Right cardiac atrium (tissue), 5 donors: ENCODE measurements at regions not wholly inside any gene's neighbourhood (a gene's known extent, or its start where the extent isn't known, plus 50 kb on each side); places are given as distances from the start of the nearest gene placed in this dataset.

Experiments
- ATAC-seq, 2 donors: fragments of 200-7000 bp; cut with Tn5 transposase; one replicate each; pipeline versions ENCODE4 v1.8.0 to v1.9.1; 2020; ENCODE audit warnings: moderate library complexity in 2 of 2, mild to moderate bottlenecking in 1 of 2
- DNase-seq, 3 donors: peaks; one replicate each; pipeline ENCODE4 v3.0.0-alpha.2; 2020
- H3K27ac ChIP-seq: one replicate; pipeline ENCODE4 v1.5.1; 2013; ENCODE audit warnings: mild to moderate bottlenecking, low read length, control low read depth, moderate library complexity
- H3K27me3 ChIP-seq: one replicate; pipeline ENCODE4 v1.6.1; 2013; ENCODE audit not compliant: control insufficient read depth, insufficient read depth
- H3K4me1 ChIP-seq: one replicate; pipeline ENCODE4 v1.6.1; 2013; ENCODE audit warnings: low read length; ENCODE audit not compliant: control insufficient read depth, insufficient read depth
- H3K4me3 ChIP-seq: one replicate; pipeline ENCODE4 v1.5.1; 2013; ENCODE audit warnings: low read length, control low read depth
- H3K9me3 ChIP-seq: one replicate; pipeline ENCODE4 v1.6.1; 2013; ENCODE audit warnings: low read length; ENCODE audit not compliant: control insufficient read depth
- WGBS: extraction: QIAGEN DNeasy Blood & Tissue Kit; methylation state at CpG from one replicate; pipeline ENCODE4 v1.1.7; 2013; 5-methylcytosine and 5-hydroxymethylcytosine counted together
- intact Hi-C, 4 donors: fragments of 100-400 bp; cut with DNase I; formaldehyde crosslinking; loops; one replicate each; pipeline versions ENCODE4 v1.11.0 to v1.14.0; 2022 to 2023
- donor health status: healthy with polysubstance abuse.
- donor health status: DM: no; HTN: yes; CAD: no.
- donor health status: DM: no; HTN: no; CAD: no.
- donor health status: DM: no; HTN: yes; CAD: no; lungs with severe emphysema.
- donor health status: DM: yes; HTN: yes; CAD: no.

DNA sequence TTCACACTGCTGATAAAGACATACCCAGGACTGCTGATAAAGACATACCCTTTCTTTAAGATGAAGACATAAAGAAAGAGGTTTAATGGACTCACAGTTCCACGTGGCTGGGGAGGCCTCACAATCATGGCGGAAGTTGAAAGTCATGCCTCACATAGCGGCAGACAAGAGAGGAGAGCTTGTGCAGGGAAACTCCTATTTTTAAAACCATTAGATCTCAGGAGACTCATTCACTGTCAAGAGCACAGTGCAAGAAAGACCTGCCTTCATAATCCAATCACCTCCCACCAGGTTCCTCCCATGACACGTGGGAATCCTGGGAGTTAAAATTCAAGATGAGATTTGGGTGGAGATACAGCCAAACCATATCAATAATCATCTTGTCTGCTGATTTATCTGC lies 278.1 kb downstream of the SLC6A15 start:
- intact Hi-C loops: no loop called here
- ATAC-seq (no peak), DNase-seq (no peak)
- no peaks in the 10 kb centered on the region for H3K9me3 ChIP-seq
- WGBS: 84% methylated on average over 4 of the region's 4 CpGs
- no peak overlapping the region for H3K27ac ChIP-seq
- no peak overlapping the region for H3K4me3 ChIP-seq
- no peaks in the 10 kb centered on the region for H3K4me1 ChIP-seq
- H3K27me3 ChIP-seq: no peaks in the 10 kb centered on the region

DNA sequence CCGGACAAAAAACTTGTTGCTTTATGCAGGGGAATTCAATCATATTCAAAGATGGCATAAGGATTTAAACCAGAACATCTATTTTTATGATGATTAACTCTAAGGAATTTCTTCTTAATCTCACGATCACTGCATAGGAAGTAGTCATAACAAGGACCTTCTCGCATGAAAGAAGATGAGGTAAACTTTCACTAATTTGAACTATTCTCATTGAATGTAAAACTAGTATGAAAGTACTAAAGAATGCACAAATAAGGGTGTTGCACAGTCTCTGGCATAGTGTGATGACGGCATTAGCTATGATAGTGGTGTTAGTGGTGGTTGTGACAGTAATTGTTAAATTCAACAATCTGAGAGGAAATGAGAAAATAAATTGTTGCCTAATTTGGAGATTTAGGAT lies 280.0 kb downstream of the SLC6A15 start:
- ATAC-seq (no peak), DNase-seq (no peak)
- no peak overlapping the region for H3K27ac ChIP-seq
- intact Hi-C loops: no loop called here
- H3K4me3 ChIP-seq: no peak overlapping the region
- WGBS: 74% methylated on average over 4 of the region's 4 CpGs
- H3K27me3 ChIP-seq: no peaks in the 10 kb centered on the region
- H3K4me1 ChIP-seq: no peaks in the 10 kb centered on the region
- no peaks in the 10 kb centered on the region for H3K9me3 ChIP-seq

DNA sequence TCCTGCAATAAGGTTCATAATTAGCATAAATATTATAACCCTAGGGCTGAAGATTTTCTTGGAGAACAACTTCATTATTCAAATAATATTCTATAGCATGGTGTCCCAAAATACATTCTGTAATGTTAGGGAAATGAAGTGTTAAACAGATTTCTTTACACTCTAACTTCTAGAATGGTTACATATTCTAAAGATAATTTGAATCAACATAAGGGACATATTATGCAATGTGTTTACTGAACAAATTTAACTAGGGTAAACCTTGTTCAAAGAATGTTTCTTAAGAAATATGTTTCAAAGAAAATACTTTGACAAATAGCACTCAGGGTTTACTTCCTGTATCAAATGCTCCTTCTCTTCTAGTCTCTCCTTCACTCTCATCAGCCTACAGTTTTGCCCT lies 281.6 kb downstream of the SLC6A15 start:
- no peaks in the 10 kb centered on the region for H3K9me3 ChIP-seq
- intact Hi-C loops: no loop called here
- H3K4me3 ChIP-seq: no peak overlapping the region
- no peaks in the 10 kb centered on the region for H3K4me1 ChIP-seq
- DNase-seq (no peak), ATAC-seq (no peak)
- no peaks in the 10 kb centered on the region for H3K27me3 ChIP-seq
- no peak overlapping the region for H3K27ac ChIP-seq

DNA sequence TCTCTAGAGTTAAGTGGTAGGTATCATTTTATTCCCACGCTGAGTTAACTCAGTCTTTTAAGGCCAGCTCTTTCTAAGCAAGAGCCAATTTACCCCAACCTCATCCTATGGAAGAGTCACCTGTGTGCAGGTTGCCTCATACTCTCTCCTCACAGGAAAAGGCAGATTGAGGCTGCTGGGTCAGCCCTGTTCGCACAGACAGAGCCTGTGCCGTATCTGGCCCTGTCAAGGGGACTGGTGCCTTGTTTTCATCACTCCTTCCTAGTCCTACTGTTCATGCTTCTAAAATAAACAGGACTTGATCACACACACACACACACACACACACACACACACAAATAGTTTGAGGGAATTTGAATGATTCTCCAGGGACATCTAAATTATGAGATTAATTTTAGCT lies 285.0 kb downstream of the SLC6A15 start:
- Histone ChIP-seq H3K4me3 (no peak overlapping the region), H3K27me3 (no peaks in the 10 kb centered on the region), H3K27ac (no peak overlapping the region), H3K9me3 (no peaks in the 10 kb centered on the region), H3K4me1 (no peaks in the 10 kb centered on the region)
- ATAC-seq (no peak), DNase-seq (no peak)
- WGBS: 70% methylated on average over 3 of the region's 3 CpGs
- intact Hi-C loops: no loop called here

DNA sequence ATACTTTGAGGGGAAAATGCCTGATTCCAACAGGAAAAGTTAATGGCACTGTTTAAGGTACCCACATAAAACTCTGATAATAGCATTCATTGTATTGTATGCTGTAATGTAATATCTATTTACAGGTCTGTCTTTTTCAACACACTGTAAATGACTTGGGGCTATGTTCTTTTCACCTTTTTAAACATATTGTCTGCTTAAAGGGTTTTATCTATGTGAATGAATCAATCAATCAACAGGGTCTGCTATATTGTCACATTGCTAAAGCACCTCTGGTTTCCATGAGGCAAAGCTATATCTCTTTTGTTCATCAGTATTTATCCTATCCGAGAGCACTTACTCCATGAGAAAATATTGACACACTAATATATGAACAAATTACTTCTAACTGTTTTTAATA lies 288.0 kb downstream of the SLC6A15 start:
- Histone ChIP-seq H3K27ac (no peak overlapping the region), H3K9me3 (no peaks in the 10 kb centered on the region), H3K4me1 (no peaks in the 10 kb centered on the region), H3K27me3 (no peaks in the 10 kb centered on the region), H3K4me3 (no peak overlapping the region)
- ATAC-seq: no peak
- intact Hi-C loops: no loop called here
- no peak for DNase-seq
- WGBS: 87% methylated on average over 1 of the region's 1 CpG

DNA sequence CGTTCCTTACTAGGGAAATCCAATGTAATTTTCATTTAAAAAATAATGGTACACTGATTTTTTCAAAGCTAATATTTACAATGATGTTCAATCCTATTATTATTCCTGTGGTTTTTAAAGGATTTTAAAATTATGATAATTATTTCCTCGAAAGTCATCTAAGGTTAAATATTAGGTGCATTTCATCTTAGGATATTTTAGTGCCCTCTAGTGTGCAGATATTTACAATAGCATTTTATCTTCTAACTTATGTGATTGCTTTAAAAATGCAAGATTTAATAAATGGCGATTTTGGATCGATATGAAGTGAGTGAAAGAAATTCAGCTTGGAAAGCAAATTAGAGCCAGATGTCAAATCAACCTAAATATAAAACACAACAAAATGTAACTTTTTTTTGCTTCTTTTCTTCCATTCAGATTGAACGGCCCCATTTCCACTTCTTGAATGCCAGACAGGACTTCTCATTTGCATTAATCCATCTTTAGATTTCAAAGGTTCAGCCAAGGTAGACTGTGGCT lies 293.5 kb downstream of the SLC6A15 start:
- ATAC-seq: no peak
- no peak for DNase-seq
- no peak overlapping the region for H3K27ac ChIP-seq
- H3K4me3 ChIP-seq: no peak overlapping the region
- WGBS: 70% methylated on average over 5 of the region's 5 CpGs
- intact Hi-C loops: no loop called here
- H3K27me3 ChIP-seq: no peaks in the 10 kb centered on the region
- H3K9me3 ChIP-seq: no peaks in the 10 kb centered on the region
- no peaks in the 10 kb centered on the region for H3K4me1 ChIP-seq

DNA sequence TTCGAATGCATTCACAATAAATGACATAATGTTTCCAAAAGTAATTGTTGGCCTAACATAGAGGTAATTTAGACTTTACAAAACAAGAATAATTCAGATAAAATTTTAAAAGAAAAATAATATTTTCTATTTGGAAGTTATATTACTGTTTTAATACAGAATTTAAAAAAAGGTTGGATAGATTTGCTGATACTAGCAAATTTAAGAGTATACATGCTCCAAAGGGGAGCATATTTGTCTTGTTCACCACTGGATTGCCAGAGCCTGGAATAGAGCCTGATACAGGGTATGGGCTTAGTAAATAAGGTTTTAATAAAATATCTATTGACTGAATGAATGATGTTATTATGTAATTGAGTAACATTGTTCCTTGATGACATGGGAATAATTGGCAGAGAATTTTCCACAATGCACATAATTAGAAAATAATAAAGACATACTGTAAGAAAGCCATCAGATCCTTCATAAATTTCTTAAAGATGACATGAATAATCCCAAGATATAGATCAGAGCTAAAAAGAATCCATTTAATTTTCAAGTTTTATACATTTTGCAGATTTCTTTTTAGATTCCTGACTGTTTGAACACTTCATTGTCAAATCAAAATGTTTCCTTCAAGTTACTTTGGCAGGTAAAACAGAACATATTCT lies 305.3 kb downstream of the SLC6A15 start:
- H3K4me1 ChIP-seq: no peaks in the 10 kb centered on the region
- 97% methylated on average over 1 of the region's 1 CpG for WGBS
- intact Hi-C loops: no loop called here
- no peak for ATAC-seq
- H3K9me3 ChIP-seq: no peaks in the 10 kb centered on the region
- no peak overlapping the region for H3K27ac ChIP-seq
- no peak for DNase-seq
- H3K4me3 ChIP-seq: no peak overlapping the region
- H3K27me3 ChIP-seq: no peaks in the 10 kb centered on the region

DNA sequence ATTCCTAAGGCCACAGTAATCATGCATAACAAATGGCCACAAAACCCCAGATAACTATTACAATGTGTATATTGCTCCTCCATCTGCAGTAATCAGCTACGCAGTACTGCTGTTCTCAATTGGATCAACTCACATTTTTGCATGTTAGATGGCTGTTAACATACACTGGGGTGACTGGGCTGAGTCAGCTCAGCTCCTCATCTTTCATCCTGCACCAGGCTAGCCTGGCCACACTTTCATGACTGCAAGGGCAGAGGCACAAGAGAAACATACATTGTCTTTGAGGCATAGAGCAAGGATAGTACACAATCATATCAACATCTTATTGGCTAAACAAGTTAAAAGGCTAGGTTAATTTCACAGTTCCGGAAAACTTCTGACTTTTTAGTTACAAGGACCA lies 306.6 kb downstream of the SLC6A15 start:
- 95% methylated on average over 2 of the region's 2 CpGs for WGBS
- no peak overlapping the region for H3K27ac ChIP-seq
- intact Hi-C loops: no loop called here
- H3K4me3 ChIP-seq: no peak overlapping the region
- no peaks in the 10 kb centered on the region for H3K9me3 ChIP-seq
- ATAC-seq (no peak), DNase-seq (no peak)
- no peaks in the 10 kb centered on the region for H3K27me3 ChIP-seq
- no peaks in the 10 kb centered on the region for H3K4me1 ChIP-seq

DNA sequence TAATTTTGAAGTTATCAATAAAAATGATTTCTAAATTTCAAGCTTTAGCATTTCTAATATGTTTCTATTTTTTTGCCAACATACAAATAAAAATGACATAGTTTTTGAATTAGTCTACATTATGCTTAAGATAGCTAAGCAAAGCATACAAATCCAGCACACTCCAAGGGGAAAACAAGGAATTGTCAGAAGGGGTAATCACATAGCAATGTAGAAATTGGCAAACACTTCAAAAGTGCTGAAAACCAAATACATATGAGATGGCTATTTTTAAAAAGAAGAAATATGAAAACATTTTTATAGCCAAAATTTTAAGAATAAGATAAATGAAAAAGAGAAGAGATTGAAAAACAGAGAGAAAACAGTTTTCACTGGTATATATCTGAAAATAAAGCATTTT lies 308.0 kb downstream of the SLC6A15 start:
- DNase-seq (no peak), ATAC-seq (no peak)
- intact Hi-C loops: no loop called here
- no peaks in the 10 kb centered on the region for H3K9me3 ChIP-seq
- H3K27me3 ChIP-seq: no peaks in the 10 kb centered on the region
- H3K27ac ChIP-seq: no peak overlapping the region
- H3K4me1 ChIP-seq: no peaks in the 10 kb centered on the region
- H3K4me3 ChIP-seq: no peak overlapping the region

DNA sequence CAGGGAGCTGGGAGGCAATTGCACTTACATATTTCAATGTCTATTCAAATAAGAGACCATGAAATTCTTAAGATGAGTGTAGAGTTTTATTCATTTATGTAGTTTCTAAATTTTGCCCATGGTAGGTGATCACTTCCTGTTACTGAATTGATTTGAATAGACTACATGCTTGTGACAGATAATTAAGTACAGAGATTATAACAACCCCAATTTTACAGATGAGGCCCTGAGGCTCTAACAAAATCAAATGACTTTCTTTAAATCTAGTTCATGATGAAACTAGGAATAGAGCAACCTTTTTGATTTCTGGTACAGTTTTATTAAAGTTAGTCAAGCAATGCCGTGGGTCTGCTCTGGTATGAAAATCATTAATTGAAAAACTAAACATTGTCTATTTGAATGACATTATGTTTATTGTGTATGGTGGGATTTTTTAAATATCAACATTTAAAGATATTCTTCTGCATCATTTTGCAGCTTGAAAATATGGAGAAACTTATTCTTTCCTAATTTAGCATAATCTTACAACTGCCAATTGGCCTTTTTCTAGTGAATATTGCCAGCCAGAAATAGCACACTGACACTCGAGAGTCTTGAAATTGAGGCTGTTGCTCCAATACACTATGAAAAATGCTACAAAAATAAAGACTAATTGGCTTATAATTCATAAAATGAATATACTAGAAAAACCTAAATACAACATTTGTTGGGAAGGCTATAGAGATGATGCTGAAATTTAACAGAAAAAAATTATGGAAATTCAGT lies 308.9 kb downstream of the SLC6A15 start:
- H3K9me3 ChIP-seq: no peaks in the 10 kb centered on the region
- DNase-seq (no peak), ATAC-seq (no peak)
- H3K4me3 ChIP-seq: no peak overlapping the region
- H3K4me1 ChIP-seq: no peaks in the 10 kb centered on the region
- no peak overlapping the region for H3K27ac ChIP-seq
- intact Hi-C loops: no loop called here
- H3K27me3 ChIP-seq: no peaks in the 10 kb centered on the region
- 70% methylated on average over 2 of the region's 2 CpGs for WGBS

DNA sequence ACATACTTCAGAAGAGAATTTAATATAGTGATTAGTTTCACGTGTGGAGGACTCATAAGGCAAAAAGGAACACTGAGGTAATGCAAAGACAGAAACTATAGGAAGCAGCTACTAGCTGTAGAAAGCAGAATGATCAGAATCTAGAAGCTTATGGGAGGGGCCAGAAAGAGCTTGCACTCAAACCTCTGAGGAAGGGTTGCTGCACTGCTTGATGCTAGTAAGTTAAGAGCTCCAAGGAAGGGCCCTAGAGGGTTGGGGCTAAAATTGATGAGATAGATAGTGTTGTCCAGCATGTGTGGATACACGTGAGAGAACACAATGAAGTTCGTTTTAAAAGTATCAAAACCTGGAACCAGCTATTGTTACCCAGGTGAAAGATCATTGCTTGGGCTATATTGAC lies 311.1 kb downstream of the SLC6A15 start:
- intact Hi-C loops: no loop called here
- DNase-seq: no peak
- no peaks in the 10 kb centered on the region for H3K27me3 ChIP-seq
- ATAC-seq: no peak
- H3K4me1 ChIP-seq: no peaks in the 10 kb centered on the region
- 70% methylated on average over 3 of the region's 3 CpGs for WGBS
- no peak overlapping the region for H3K4me3 ChIP-seq
- no peaks in the 10 kb centered on the region for H3K9me3 ChIP-seq
- no peak overlapping the region for H3K27ac ChIP-seq
